ENCODE measurements at regions not wholly inside any gene's neighbourhood (a gene's known extent, or its start where the extent isn't known, plus 50 kb on each side); places are given as distances from the start of the nearest gene placed in this dataset.

DNA sequence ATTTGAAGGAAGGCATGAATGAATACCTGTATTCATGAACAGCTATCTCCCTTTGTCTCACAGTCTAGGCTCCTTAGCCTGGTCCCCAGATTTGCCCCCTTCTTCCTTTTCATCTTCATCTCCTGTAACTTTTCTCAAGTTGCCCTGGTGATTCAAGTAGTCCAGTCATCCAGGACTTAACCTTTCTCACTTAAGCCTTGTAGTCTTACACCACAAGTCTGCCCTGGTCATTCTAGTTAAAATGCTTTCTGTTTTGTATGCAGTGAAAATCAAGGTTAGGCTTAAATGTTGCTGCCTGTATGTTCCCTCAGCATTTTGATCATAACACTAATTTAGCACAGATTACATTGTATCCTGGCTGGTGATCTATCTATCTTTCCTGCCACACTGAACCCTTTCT is 58.5 kb upstream of the SLC7A11 start:
- no peaks in the 10 kb centered on the region for H3K27me3 ChIP-seq
- DNase-seq: no peak

DNA sequence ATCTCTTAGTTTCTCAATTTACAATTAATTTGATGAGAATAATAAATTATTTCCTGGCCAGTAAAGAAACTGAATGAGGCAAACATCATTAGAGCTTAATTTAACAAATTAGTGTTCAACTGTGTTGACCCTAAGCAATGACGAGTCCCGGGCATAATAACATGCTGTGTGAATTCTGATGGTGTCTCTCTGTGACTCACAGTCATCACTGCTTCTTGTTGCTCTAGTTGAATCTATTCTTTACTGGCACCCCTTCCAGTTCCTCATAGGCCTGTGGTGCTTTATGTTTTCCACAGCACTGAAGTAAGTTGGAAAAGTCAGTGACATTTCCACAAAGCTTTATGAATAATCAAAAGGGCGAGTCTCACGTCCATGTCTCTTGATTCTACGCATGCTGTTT is 57.7 kb upstream of the SLC7A11 start:
- no peaks in the 10 kb centered on the region for H3K4me1 ChIP-seq
- H3K4me3 ChIP-seq (ENCODE audit: low read depth, low read length): no peak overlapping the region
- TF ChIP-seq, protein P1, sequence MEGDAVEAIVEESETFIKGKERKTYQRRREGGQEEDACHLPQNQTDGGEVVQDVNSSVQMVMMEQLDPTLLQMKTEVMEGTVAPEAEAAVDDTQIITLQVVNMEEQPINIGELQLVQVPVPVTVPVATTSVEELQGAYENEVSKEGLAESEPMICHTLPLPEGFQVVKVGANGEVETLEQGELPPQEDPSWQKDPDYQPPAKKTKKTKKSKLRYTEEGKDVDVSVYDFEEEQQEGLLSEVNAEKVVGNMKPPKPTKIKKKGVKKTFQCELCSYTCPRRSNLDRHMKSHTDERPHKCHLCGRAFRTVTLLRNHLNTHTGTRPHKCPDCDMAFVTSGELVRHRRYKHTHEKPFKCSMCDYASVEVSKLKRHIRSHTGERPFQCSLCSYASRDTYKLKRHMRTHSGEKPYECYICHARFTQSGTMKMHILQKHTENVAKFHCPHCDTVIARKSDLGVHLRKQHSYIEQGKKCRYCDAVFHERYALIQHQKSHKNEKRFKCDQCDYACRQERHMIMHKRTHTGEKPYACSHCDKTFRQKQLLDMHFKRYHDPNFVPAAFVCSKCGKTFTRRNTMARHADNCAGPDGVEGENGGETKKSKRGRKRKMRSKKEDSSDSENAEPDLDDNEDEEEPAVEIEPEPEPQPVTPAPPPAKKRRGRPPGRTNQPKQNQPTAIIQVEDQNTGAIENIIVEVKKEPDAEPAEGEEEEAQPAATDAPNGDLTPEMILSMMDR (IDR thresholded peaks at IDR 0.05; ENCODE audit: low read depth, low read length): no peak
- DNase-seq: no peak
- no peaks in the 10 kb centered on the region for H3K27me3 ChIP-seq
- no peaks in the 10 kb centered on the region for H3K36me3 ChIP-seq
- H3K9me3 ChIP-seq: no peaks in the 10 kb centered on the region

More for the DNA sequence above, 58.5 kb upstream of the SLC7A11 start:
- no peaks in the 10 kb centered on the region for H3K4me1 ChIP-seq
- no peaks in the 10 kb centered on the region for H3K9me3 ChIP-seq
- no peak overlapping the region for H3K4me3 ChIP-seq (ENCODE audit: low read depth, low read length)
- TF ChIP-seq, protein P1 (IDR thresholded peaks at IDR 0.05; ENCODE audit: low read depth, low read length): no peak
- no peaks in the 10 kb centered on the region for H3K36me3 ChIP-seq

DNA sequence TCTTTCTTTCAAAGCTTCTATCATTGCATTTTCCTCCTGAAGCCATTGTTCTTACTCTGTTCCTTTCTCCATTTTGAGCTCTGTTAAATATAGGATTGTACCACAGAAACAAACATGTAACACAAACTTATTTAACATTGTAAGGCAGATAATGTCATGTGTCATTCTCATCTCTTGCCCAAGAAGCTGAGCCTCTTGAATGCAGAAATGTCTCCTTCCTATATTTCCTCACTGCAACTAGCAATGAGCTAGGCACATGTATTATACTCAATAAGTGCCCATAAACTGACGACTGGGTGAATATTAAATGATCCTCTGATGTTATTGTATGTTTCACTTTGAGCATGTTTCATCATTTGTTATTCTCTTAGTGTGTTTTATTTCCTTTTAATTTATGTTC is 56.7 kb upstream of the SLC7A11 start:
- no peaks in the 10 kb centered on the region for H3K4me1 ChIP-seq
- no peaks in the 10 kb centered on the region for H3K9me3 ChIP-seq
- no peaks in the 10 kb centered on the region for H3K27me3 ChIP-seq

DNA sequence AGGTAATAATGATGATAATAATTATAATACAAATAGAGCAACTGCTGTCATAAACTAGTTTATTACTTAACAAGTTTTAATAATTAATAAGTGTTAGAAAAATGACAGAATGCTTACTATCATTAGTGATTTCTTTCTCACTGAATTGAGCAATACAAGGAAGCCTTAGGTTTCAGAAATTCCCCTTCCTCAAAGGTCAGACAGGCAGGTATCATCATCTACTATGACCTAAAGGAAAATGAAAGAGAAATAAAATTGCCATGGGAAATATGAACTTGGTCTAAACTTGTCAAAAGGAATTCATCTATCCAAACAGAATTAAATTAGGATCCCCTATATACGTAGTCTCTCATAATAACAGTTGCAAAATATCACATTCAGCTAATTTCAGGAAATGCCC is 56.3 kb upstream of the SLC7A11 start:
- TF ChIP-seq, protein P1 (IDR thresholded peaks at IDR 0.05; ENCODE audit: low read depth, low read length): no peak
- H3K9me3 ChIP-seq: no peaks in the 10 kb centered on the region
- no peak overlapping the region for H3K4me3 ChIP-seq (ENCODE audit: low read depth, low read length)
- H3K27me3 ChIP-seq: no peaks in the 10 kb centered on the region
- H3K36me3 ChIP-seq: no peaks in the 10 kb centered on the region
- H3K4me1 ChIP-seq: no peaks in the 10 kb centered on the region
- DNase-seq: no peak

More for the DNA sequence above, 56.7 kb upstream of the SLC7A11 start:
- H3K36me3 ChIP-seq: no peaks in the 10 kb centered on the region
- TF ChIP-seq, protein P1 (IDR thresholded peaks at IDR 0.05; ENCODE audit: low read depth, low read length): no peak
- no peak for DNase-seq
- no peak overlapping the region for H3K4me3 ChIP-seq (ENCODE audit: low read depth, low read length)

DNA sequence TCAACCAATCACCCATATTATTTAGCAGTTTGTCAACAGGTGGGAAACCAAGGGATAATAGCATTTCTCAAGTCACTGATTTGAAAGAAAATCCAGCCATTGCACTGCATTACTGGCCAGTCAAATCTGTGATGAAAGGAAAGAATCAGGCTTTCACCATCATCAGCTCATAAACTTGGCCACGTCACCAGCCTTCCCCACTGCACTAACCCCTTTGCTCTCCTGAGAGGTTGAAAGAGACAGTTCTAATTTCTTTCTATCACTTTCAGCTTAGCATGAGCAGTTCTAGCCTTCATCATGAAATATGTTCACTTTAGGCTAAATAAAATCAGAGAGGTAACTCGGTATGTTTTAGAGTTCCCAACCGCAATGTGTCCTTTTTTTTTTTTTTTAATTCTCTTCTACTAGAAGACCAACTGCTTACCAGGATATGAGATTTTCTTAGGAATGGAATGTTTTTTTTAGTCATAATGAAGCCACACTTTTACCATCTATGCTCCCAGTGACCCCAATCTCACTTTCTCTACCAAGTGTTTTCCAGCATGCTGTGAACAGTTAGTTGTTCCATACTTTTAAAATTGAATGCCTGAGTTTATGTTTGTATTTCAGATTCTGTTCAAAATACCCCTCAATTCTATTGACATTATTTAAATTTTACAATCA is 55.7 kb upstream of the SLC7A11 start:
- H3K4me1 ChIP-seq: no peaks in the 10 kb centered on the region
- H3K4me3 ChIP-seq (ENCODE audit: low read depth, low read length): no peak overlapping the region
- no peaks in the 10 kb centered on the region for H3K27me3 ChIP-seq
- TF ChIP-seq, protein P1 (IDR thresholded peaks at IDR 0.05; ENCODE audit: low read depth, low read length): no peak
- H3K9me3 ChIP-seq: no peaks in the 10 kb centered on the region
- no peaks in the 10 kb centered on the region for H3K36me3 ChIP-seq
- DNase-seq: no peak

DNA sequence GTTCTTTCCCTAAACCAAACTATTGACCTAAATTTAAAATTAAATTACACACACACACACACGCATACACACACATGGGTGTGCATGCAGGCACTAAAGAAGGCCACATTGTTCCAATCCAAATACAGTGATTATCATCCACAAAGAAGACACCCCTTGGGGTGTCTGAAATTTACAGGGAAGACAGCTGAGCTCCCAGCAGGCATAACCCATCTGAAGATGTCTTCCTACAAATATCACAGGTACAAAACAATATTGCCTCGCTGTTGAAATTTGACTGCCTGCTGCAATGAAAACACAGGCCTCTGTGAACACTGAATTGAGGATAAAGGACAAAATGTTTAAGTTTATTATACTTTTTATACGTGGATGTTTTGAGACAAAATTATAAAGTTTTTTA is 50.2 kb upstream of the SLC7A11 start:
- Histone ChIP-seq H3K4me1 (no peaks in the 10 kb centered on the region), H3K27me3 (no peaks in the 10 kb centered on the region), H3K4me3 (ENCODE audit: low read depth, low read length) (no peak overlapping the region), H3K36me3 (no peaks in the 10 kb centered on the region), H3K9me3 (no peaks in the 10 kb centered on the region)
- TF ChIP-seq, protein P1 (IDR thresholded peaks at IDR 0.05; ENCODE audit: low read depth, low read length): no peak
- DNase-seq: no peak
